ENCODE measurements at regions not wholly inside any gene's neighbourhood (a gene's known extent, or its start where the extent isn't known, plus 50 kb on each side); places are given as distances from the start of the nearest gene placed in this dataset.

DNA sequence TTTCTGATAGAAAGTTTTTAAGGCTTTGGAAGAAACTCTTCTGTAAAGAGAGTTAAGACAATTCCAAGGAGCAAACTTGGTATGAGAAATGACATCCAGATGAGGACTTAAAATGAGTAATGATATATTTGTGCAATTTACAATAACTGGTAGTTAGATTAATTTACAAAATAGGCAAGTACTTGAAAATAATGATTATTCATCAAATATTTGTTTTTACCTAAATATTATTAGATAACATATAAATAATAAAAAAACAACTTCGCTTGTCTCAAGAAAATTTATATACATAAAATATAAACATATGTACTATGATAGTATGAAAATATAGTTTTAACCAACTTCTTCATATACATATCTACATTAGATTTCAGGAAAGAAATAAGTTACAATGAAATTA, 478.5 kb downstream of the TRIB2 start:
- TF ChIP-seq, protein P1, sequence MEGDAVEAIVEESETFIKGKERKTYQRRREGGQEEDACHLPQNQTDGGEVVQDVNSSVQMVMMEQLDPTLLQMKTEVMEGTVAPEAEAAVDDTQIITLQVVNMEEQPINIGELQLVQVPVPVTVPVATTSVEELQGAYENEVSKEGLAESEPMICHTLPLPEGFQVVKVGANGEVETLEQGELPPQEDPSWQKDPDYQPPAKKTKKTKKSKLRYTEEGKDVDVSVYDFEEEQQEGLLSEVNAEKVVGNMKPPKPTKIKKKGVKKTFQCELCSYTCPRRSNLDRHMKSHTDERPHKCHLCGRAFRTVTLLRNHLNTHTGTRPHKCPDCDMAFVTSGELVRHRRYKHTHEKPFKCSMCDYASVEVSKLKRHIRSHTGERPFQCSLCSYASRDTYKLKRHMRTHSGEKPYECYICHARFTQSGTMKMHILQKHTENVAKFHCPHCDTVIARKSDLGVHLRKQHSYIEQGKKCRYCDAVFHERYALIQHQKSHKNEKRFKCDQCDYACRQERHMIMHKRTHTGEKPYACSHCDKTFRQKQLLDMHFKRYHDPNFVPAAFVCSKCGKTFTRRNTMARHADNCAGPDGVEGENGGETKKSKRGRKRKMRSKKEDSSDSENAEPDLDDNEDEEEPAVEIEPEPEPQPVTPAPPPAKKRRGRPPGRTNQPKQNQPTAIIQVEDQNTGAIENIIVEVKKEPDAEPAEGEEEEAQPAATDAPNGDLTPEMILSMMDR (IDR thresholded peaks at IDR 0.05 in 2 of 3, conservative IDR thresholded peaks at IDR 0.05 in 1 of 3; ENCODE audit: control insufficient read depth in 2 of 3, extremely low read depth in 1 of 3, insufficient read depth in 1 of 3, low read depth in 3 of 3, low read length in 3 of 3) = no peak
- TF ChIP-seq KDM1A (IDR thresholded peaks at IDR 0.05; ENCODE audit: borderline replicate concordance) (no peak), NRF1 (conservative IDR thresholded peaks at IDR 0.05; ENCODE audit: low read depth, low read length) (no peak), FOS (IDR thresholded peaks at IDR 0.05; ENCODE audit: borderline replicate concordance, extremely low read depth, insufficient read length) (no peak), GABPA (IDR thresholded peaks at IDR 0.05; ENCODE audit: low read depth) (no peak), SP1 (IDR thresholded peaks at IDR 0.05; ENCODE audit: low read depth, low read length) (no peak), SUZ12 (IDR thresholded peaks at IDR 0.05; ENCODE audit: unreplicated experiment) (no peak), POLR2A (IDR thresholded peaks at IDR 0.05; ENCODE audit: low read depth, low read length) (no peak), BACH1 (IDR thresholded peaks at IDR 0.05; ENCODE audit: borderline replicate concordance) (no peak), NR2C1 (IDR thresholded peaks at IDR 0.05) (no peak)
